UCSD-AML1 (cell line): ENCODE measurements at regions not wholly inside any gene's neighbourhood (a gene's known extent, or its start where the extent isn't known, plus 50 kb on each side); places are given as distances from the start of the nearest gene placed in this dataset.

Experiments used
- DNase-seq: peaks from one replicate; lab custom pipeline; 2025; ENCODE audit not compliant: unreplicated experiment; lab: John Stamatoyannopoulos, UW

DNA sequence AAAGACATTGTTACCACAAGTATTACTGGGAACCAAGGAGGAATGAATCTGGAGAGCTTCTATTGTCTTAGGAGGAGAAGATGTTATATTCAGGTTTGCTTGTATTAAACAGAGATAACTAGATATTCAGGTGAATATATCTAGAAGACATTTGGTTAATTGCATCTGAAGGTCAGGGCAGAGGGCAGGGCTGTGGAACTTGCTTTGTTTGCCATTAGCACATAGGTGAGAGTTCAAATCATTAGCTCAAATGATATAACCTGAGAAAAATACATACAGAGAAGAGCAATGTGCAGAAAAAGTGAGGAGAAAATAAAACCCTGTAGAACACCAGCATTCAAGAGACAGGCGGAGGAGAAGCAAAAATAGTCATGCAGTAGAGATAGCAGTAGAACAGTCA lies 116.8 kb downstream of the DNAJB9 start:
- DNase-seq = no peak

GRCh38 chr7:108697254-108697653 lies 127.6 kb downstream of the DNAJB9 start:
- DNase-seq = no peak

DNA sequence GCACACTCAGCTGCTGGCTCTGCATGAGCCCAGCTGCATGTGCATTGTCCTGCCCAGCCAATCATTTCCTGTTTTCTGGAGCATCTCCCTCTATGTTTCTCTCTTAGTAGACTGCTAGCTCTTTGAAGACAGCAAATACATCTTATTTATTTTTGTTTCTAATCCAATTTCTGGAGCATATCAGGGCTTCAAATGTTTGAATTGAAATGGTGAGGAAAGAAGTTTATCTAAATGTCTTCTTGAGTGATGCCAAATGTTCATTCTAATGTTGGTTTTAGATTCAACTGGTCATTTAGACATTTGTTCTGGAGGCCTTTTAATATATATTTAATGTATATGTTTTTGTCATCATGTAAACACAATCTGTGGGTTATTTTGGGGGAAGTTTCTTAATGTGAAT lies 141.9 kb downstream of the DNAJB9 start:
- DNase-seq = no peak

GRCh38 chr7:108716783-108717182 lies 147.1 kb downstream of the DNAJB9 start:
- DNase-seq = no peak

- no peak for DNase-seq
These were observed 148.1 kb downstream of the DNAJB9 start for GRCh38 chr7:108717781-108718180.

- no peak for DNase-seq
These were observed 150.0 kb downstream of the DNAJB9 start for GRCh38 chr7:108719631-108720030.

GRCh38 chr7:108722561-108722960 lies 152.9 kb downstream of the DNAJB9 start:
- no peak for DNase-seq

DNA sequence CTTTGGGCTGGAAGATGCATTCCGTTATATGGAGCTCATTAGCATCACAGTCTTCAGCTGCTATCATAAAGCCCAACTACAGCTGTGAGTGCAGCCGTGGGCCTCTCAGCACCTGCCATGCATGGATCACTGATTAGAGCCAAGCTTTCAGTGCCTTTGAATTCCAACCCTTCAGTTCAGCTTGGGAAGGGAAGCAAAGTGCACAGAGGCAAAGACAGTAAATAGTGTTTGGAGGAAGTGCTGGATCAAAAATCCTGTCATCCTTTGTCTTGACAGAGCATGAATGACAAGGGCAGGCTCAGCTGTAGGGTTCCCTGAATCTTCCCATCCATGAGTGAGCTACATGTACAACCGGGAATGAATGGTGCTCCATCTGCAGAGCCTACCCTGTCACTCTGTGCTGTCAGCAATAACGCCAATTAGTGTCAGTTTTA lies 153.7 kb downstream of the DNAJB9 start:
- no peak for DNase-seq

DNA sequence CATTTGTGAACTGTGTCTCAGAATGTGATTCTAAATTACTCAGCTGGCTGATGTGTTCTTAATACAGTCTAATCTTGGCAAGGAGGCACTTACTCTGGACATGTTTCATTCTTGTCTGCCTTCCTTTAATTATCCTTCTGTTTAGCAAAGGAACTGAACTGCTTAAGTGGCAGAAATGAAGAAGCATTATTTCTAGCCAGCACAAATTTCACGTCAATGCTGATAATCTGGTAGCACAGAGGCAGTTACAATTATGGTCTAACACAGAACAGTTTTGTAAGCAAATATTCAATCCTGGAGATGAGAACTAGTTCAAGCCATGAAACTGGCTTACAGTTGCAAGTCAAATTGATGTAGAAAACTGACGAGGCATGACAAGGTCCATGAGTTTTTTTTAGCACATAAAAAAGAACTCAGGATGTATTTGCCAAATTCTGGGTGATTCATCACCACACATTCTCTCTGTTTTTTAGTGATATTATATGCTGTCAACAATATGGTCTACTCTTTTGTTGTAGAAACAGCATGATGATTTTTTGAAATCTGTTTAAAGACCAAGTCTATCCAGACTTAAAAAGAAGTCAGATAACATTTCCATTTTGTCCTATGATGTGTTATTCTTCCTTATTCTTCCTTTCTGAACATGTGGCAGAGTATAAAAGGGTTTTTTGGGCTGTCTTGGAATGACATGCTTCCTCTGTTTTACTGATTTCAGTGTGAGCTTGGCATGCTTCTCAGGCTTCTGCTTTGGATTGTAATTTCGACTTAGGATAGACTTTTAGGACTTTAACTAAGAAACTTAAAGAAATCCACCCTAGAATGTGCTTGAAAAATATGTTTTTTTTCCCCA lies 154.8 kb downstream of the DNAJB9 start:
- DNase-seq = no peak

GRCh38 chr7:108735814-108736213 lies 166.1 kb downstream of the DNAJB9 start:
- no peak for DNase-seq

DNA sequence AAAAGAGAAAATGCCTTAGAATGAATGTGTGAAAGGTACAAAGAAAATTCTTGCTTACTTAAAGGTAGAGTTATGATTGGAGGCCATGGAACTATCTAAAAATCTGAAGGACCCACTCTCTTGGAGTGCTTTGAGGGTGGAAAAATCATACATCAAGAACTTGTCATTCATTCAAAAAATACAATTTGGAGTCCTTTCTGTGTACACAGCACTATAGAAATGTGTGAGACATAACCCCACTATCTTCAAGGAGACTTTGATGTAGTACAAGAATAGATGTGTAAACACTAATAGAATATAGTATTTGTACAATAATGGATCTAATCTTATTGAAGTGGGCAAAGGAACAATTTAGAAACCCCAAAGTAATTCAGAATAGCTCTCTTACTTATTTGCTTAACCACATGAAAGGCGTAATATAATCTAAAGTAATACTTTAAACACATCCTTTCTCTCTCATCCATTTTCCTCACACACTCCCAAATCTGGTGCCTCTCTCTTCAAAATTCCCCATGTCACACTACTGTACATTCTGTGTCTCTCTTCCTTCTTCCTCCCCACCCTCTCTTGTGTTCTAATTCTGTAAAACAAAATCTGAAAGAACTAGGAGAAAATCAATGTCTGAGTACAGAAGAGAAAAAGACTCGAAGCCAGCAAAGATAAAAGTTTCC lies 166.7 kb downstream of the DNAJB9 start:
- DNase-seq = no peak

- DNase-seq = no peak
These were observed 201.5 kb downstream of the DNAJB9 start for GRCh38 chr7:108770981-108771745.

DNA sequence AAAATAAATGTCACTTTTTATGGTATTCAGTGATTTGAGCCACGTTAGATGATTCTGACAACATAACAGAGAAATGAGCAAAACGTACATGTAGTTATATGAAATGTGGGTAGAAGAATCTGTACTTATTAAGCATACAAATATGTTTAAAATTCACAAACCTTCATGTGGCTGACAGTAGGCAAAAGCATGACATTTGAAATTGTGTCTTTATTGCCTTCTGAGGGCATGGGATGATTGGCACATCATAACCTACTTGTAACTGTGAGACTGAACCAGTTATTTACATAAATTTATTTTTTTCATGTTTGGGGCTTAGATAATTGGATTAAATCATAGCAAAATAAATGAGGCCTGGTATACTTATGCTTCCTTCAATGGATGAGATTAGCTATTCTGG lies 202.2 kb downstream of the DNAJB9 start:
- no peak for DNase-seq

DNA sequence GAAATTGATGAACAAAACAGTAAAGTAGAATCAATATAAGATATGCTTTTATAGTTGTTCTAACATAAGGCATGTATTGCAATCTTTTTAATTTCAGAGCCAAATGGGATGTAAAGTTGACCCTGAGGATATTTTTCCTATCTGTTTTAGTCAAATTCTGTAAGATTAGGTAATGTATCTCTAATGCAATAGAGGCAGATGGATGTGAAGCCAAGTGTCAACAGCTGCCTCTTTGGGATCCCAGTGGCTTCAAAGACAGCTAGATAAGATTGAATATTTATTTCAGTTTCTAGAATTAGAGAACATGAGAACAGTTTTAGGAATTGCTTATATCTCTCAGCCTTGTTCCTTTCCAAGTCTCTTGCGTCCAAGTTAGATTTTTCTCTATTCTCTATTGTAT lies 208.3 kb downstream of the DNAJB9 start:
- DNase-seq = no peak

DNA sequence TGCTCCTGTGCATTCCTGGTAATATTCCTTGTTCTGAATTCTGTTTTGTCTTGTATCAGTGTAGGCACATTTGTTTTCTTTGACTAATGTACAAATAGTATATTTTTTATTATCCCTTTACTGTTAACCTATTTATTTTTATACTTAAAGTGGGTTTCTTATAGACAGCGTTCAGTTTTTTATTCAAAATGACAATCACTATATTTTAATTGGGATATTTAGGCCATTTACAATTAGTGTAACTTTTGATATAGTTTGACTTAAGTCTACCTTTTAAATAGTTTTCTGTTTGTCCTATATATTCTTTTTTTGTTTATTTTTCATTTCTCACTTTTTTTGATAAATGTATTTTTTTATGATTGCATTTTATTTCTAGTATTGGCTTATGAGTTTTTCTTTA lies 219.8 kb downstream of the DNAJB9 start:
- DNase-seq = no peak

DNA sequence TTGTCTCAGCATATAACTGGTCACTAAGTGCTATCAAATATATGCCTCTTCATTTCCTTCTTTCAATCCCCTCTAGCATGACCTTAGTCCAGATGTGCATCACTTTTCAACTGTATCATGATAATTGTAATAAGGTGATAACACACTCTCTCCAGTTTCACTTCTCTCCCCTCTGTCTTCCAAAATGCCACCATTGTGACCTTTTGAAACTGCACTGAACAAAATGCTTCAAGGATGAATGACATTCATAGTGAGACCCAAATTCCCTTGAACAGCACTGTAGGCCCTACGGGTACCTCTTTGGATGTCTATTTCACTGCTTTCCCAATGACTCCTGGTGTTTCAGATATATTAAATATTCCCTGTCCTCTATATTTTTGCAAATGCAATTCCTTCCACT lies 224.8 kb downstream of the DNAJB9 start:
- DNase-seq = no peak

DNA sequence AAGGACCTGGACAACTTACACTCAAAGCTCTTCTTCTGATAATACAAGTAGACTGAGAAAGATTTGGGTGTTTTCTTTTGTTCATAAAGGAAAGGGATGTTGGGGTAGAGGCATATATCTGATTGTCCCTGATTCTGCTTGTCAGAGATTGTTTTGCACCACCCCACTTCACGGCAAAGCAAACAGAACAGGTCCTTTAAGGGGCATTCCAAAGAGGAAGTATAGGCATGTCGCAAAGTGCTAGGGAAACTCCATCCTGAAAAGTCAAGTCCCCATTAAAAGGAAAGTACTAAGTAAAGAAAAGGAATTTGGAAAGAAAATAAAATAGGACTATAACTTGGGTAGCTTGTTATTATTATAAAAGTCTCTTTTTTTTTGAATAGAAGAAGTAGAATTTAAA lies 233.0 kb downstream of the DNAJB9 start:
- DNase-seq = no peak

- DNase-seq = no peak
These were observed 236.2 kb downstream of the DNAJB9 start for GRCh38 chr7:108805808-108806397.

GRCh38 chr7:108808549-108809266 lies 239.0 kb downstream of the DNAJB9 start:
- no peak for DNase-seq

- no peak for DNase-seq
These were observed 239.7 kb downstream of the DNAJB9 start for GRCh38 chr7:108809356-108809755.
